DOHH2 (cell line): ENCODE measurements at regions not wholly inside any gene's neighbourhood (a gene's known extent, or its start where the extent isn't known, plus 50 kb on each side); places are given as distances from the start of the nearest gene placed in this dataset.

Experiments used
- H3F3A ChIP-seq: fragments of 200-600 bp; sonication (generic), shearing (Covaris generic); 2 replicates; pipeline ENCODE4 v1.6.0; 2016; ENCODE audit warnings: antibody characterized with exemption, mild to moderate bottlenecking; ENCODE audit not compliant: control insufficient read depth, insufficient read depth
- H3K27ac ChIP-seq: fragments of 200-600 bp; sonication (generic); 2 replicates; pipeline ENCODE4 v1.5.1; 2014; ENCODE audit warnings: low read depth, mild to moderate bottlenecking, low read length, moderate library complexity
- H3K27me3 ChIP-seq: fragments of 200-600 bp; sonication (generic); 2 replicates; pipeline ENCODE4 v1.6.1; 2014; ENCODE audit warnings: mild to moderate bottlenecking, low read length, mixed read lengths; ENCODE audit not compliant: control insufficient read depth
- H3K36me3 ChIP-seq: fragments of 200-600 bp; sonication (generic); 2 replicates; pipeline ENCODE4 v1.6.1; 2014; ENCODE audit warnings: mild to moderate bottlenecking, low read length, moderate library complexity, mixed read lengths; ENCODE audit not compliant: control insufficient read depth
- H3K4me1 ChIP-seq: fragments of 200-600 bp; sonication (generic); 2 replicates; pipeline ENCODE4 v1.6.1; 2014; ENCODE audit warnings: mild to moderate bottlenecking, low read length, mixed read lengths; ENCODE audit not compliant: control insufficient read depth
- H3K4me2 ChIP-seq: fragments of 200-600 bp; sonication (generic); 2 replicates; pipeline ENCODE4 v1.6.0; 2014; ENCODE audit warnings: mild to moderate bottlenecking, low read length, moderate library complexity
- H3K4me3 ChIP-seq: fragments of 200-600 bp; sonication (generic); 2 replicates; pipeline ENCODE4 v1.5.1; 2014; ENCODE audit warnings: mild to moderate bottlenecking, low read length, mixed read lengths
- H3K79me2 ChIP-seq: fragments of 200-600 bp; sonication (generic); 2 replicates; pipeline ENCODE4 v1.6.1; 2014; ENCODE audit warnings: mild to moderate bottlenecking, low read length, mixed read lengths; ENCODE audit not compliant: control insufficient read depth
- H3K9me2 ChIP-seq: fragments of 200-600 bp; sonication (generic); replicated peaks from 2 replicates; pipeline ENCODE4 v1.6.1; 2014; ENCODE audit warnings: mild to moderate bottlenecking, low read length, mixed read lengths; ENCODE audit not compliant: control insufficient read depth
- H3K9me3 ChIP-seq: fragments of 200-600 bp; sonication (generic); 2 replicates; pipeline ENCODE4 v1.6.1; 2014; ENCODE audit warnings: antibody characterized with exemption, low read length, mixed read lengths; ENCODE audit not compliant: control insufficient read depth, insufficient read depth
- H4K20me1 ChIP-seq: fragments of 200-600 bp; sonication (generic); 2 replicates; pipeline ENCODE4 v1.6.0; 2014; ENCODE audit warnings: low read depth, mild to moderate bottlenecking, antibody characterized with exemption, low read length, moderate library complexity; ENCODE audit not compliant: control insufficient read depth, insufficient read depth
- EZH2phosphoT487 ChIP-seq: fragments of 200-600 bp; sonication (generic); IDR thresholded peaks from 2 replicates; pipeline ENCODE4 v1.6.1; 2017; ENCODE audit warnings: borderline replicate concordance, mild to moderate bottlenecking, antibody characterized with exemption, low read length, moderate library complexity, mixed read lengths
- TF ChIP-seq, protein P1 (sequence below): fragments of 200-600 bp; sonication (generic); IDR thresholded peaks from one replicate; pipeline ENCODE4 v1.5.1; 2014; ENCODE audit warnings: antibody characterized with exemption, mild to moderate bottlenecking, low read depth, low read length; ENCODE audit not compliant: poor library complexity, severe bottlenecking

DNA sequence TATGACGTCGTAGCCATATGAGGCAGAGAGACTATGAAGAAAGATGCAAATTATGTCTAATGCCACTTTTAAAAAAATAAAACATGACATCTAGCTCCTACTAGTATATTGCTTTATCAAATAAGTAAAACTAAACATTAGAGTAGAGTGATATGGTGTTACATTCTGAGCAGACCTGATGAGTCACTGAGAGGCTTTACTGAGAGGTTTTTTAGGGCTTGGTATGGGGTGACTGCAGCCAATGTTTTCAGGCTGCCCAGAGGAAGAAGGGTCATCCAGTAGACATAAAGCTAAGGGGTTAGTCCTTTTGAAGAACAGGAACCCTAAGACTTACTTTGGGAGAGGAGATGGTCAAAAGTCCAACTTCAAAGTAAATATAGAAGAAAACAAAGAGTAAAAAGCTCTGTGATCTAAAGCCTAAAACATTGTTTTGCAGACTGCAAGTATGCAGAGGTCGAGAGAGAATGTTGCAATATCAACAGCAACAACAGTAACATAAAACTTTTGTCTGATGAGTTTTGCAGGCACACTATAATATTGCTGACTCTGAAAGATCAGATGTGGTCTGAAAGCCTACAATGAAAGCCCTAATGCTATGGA lies 774.7 kb downstream of the TMTC2 start:
- no peak overlapping the region for H3K27ac ChIP-seq
- no peak overlapping the region for H3K4me3 ChIP-seq
- H3K27me3 ChIP-seq = no peaks in the 10 kb centered on the region
- H3K4me2 ChIP-seq = no peak overlapping the region
- H3K9me3 ChIP-seq = no peaks in the 10 kb centered on the region
- no peaks in the 10 kb centered on the region for H3F3A ChIP-seq
- H3K79me2 ChIP-seq = no peaks in the 10 kb centered on the region
- no peaks in the 10 kb centered on the region for H4K20me1 ChIP-seq
- no peaks in the 10 kb centered on the region for H3K4me1 ChIP-seq
- TF ChIP-seq EZH2phosphoT487 = no peak
- TF ChIP-seq, protein P1, sequence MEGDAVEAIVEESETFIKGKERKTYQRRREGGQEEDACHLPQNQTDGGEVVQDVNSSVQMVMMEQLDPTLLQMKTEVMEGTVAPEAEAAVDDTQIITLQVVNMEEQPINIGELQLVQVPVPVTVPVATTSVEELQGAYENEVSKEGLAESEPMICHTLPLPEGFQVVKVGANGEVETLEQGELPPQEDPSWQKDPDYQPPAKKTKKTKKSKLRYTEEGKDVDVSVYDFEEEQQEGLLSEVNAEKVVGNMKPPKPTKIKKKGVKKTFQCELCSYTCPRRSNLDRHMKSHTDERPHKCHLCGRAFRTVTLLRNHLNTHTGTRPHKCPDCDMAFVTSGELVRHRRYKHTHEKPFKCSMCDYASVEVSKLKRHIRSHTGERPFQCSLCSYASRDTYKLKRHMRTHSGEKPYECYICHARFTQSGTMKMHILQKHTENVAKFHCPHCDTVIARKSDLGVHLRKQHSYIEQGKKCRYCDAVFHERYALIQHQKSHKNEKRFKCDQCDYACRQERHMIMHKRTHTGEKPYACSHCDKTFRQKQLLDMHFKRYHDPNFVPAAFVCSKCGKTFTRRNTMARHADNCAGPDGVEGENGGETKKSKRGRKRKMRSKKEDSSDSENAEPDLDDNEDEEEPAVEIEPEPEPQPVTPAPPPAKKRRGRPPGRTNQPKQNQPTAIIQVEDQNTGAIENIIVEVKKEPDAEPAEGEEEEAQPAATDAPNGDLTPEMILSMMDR = no peak
- H3K36me3 ChIP-seq = no peaks in the 10 kb centered on the region
- no peaks in the 10 kb centered on the region for H3K9me2 ChIP-seq

DNA sequence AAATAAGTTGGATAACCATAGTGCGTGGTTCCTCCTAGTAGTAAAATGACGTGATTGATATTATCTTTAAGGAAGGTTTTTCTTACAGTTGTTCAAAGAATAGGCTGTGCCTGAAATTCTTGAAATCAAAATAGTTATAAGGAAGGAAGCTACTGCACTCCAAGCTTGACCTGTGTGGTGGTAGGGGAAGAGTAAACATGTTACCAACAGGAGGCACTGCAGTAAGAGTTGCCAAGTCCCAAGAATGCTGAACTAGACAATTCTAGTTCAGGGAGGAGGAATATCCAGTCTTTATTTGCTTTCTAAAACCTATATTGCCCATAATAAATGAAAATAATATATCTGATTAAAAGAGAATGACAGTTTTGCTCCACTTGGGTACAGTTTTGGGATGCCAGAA lies 764.5 kb downstream of the TMTC2 start:
- Histone ChIP-seq H3K4me1 (no peaks in the 10 kb centered on the region), H3K4me2 (no peak overlapping the region), H3K27me3 (no peaks in the 10 kb centered on the region), H3F3A (no peaks in the 10 kb centered on the region), H3K9me2 (no peaks in the 10 kb centered on the region), H3K4me3 (no peak overlapping the region), H4K20me1 (no peaks in the 10 kb centered on the region), H3K9me3 (no peaks in the 10 kb centered on the region), H3K27ac (no peak overlapping the region), H3K79me2 (no peaks in the 10 kb centered on the region), H3K36me3 (no peaks in the 10 kb centered on the region)
- TF ChIP-seq EZH2phosphoT487 = no peak
- TF ChIP-seq, protein P1 = no peak

DNA sequence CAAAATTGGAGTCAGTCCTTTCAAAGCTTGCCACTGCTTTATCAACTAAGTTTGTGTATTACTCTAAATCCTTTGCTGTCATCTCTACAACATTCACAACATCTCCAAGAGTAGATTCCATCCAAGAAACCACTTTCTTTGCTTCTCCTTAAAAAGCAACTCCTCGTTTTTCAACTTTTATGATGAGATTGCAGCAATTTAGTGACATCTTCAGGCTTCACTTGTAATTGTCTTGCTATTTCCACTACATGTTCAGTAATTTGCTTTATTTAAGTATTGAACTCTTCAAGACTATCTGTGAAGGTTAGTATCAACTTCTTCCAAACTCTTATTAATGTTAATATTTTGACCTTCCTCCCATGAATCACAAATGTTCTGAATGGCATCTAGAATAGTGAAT lies 747.9 kb downstream of the TMTC2 start:
- H3K36me3 ChIP-seq = no peaks in the 10 kb centered on the region

More for the DNA sequence above, 747.9 kb downstream of the TMTC2 start:
- H3K27ac ChIP-seq = no peak overlapping the region
- TF ChIP-seq, protein P1 = no peak
- TF ChIP-seq EZH2phosphoT487 = no peak
- H4K20me1 ChIP-seq = no peaks in the 10 kb centered on the region
- H3K4me1 ChIP-seq = no peaks in the 10 kb centered on the region
- no peak overlapping the region for H3K4me3 ChIP-seq
- H3K27me3 ChIP-seq = no peaks in the 10 kb centered on the region
- H3K9me2 ChIP-seq = no peaks in the 10 kb centered on the region
- no peak overlapping the region for H3K4me2 ChIP-seq
- no peaks in the 10 kb centered on the region for H3F3A ChIP-seq
- no peaks in the 10 kb centered on the region for H3K79me2 ChIP-seq
- H3K9me3 ChIP-seq = no peaks in the 10 kb centered on the region
